Osteocyte (in vitro differentiated cells): ENCODE measurements at regions not wholly inside any gene's neighbourhood (a gene's known extent, or its start where the extent isn't known, plus 50 kb on each side); places are given as distances from the start of the nearest gene placed in this dataset.

Experiments used
- DNase-seq: peaks from one replicate; pipeline ENCODE4 v3.0.0; 2021; ENCODE audit warnings: mixed read lengths; ENCODE audit not compliant: unreplicated experiment; ENCODE audit errors: extremely low spot score
- H3K27ac Mint-ChIP-seq: one replicate; pipeline ENCODE4 v1.8.0; 2021; ENCODE audit warnings: mild to moderate bottlenecking, mixed read lengths; ENCODE audit not compliant: unreplicated experiment
- H3K27me3 Mint-ChIP-seq: one replicate; pipeline ENCODE4 v1.8.0; 2021; ENCODE audit warnings: mixed read lengths; ENCODE audit not compliant: unreplicated experiment
- H3K36me3 Mint-ChIP-seq: one replicate; pipeline ENCODE4 v1.8.0; 2021; ENCODE audit warnings: mixed read lengths; ENCODE audit not compliant: unreplicated experiment
- H3K4me1 Mint-ChIP-seq: one replicate; pipeline ENCODE4 v1.8.0; 2021; ENCODE audit warnings: mixed read lengths; ENCODE audit not compliant: unreplicated experiment
- H3K4me3 Mint-ChIP-seq: one replicate; pipeline ENCODE4 v1.8.0; 2021; ENCODE audit warnings: mild to moderate bottlenecking, moderate library complexity, mixed read lengths; ENCODE audit not compliant: unreplicated experiment
- H3K9me3 Mint-ChIP-seq: one replicate; pipeline ENCODE4 v1.8.0; 2021; ENCODE audit warnings: mixed read lengths; ENCODE audit not compliant: unreplicated experiment
- TF ChIP-seq, protein P1 (sequence below): fragments of 200-600 bp; sonication (generic); IDR thresholded peaks from 2 replicates; pipeline ENCODE4 v1.5.0; 2021; ENCODE audit warnings: antibody characterized with exemption, mild to moderate bottlenecking, moderate library complexity

DNA sequence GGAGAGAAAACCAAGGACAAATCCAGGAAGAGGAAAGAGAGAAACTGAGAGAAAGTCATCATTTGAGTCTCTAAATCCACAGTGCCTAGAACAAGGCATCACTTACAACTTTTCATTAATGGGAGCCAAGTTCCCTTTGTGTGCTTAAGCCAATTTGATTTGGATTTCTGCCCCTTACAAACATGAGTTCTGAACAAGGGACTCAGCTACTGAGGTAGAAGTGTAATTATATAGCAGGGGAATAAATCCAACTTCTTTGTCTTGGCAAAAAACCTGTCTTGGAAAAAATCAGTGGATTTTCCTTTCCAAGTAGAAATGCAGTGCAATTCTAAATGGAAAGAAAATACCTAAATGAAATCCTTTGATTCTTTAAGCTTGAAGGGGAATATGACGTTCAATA is 307.2 kb upstream of the CNTN3 start:
- Mint-ChIP-seq H3K27ac (no peak overlapping the region), H3K27me3 (no peaks in the 10 kb centered on the region), H3K4me1 (no peaks in the 10 kb centered on the region)

DNA sequence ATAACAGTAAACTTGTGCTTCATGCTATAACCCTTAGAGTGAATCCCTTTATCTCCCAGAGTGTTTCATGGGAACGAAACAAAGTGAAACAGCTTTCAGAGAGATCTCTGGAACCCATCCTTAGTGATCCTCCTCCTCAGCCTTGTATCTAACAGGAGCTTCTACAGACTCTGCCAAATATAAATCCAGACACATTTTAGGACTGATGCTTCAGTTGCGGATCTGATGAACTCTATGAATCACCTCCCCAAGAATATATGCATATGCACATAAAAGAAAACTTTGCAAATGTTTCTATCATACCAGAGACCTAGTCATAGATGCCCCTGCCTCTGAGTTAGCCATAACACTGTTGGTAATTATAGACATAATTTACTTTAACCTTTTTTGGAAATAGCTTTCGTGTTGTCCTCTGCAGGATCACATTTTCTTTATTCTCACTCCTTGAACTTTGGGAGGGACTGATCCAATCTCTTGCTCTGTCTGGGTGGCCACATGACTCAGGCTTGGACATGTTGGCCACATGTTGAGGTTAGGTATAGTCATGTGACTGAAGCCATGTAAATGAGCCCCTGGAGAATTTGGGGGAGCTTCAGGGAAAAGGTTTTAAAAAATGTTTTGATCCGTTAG is 306.4 kb upstream of the CNTN3 start:
- Mint-ChIP-seq H3K27ac (no peak overlapping the region), H3K9me3 (no peaks in the 10 kb centered on the region), H3K36me3 (no peaks in the 10 kb centered on the region), H3K4me3 (no peak overlapping the region), H3K27me3 (no peaks in the 10 kb centered on the region), H3K4me1 (no peaks in the 10 kb centered on the region)
- TF ChIP-seq, protein P1, sequence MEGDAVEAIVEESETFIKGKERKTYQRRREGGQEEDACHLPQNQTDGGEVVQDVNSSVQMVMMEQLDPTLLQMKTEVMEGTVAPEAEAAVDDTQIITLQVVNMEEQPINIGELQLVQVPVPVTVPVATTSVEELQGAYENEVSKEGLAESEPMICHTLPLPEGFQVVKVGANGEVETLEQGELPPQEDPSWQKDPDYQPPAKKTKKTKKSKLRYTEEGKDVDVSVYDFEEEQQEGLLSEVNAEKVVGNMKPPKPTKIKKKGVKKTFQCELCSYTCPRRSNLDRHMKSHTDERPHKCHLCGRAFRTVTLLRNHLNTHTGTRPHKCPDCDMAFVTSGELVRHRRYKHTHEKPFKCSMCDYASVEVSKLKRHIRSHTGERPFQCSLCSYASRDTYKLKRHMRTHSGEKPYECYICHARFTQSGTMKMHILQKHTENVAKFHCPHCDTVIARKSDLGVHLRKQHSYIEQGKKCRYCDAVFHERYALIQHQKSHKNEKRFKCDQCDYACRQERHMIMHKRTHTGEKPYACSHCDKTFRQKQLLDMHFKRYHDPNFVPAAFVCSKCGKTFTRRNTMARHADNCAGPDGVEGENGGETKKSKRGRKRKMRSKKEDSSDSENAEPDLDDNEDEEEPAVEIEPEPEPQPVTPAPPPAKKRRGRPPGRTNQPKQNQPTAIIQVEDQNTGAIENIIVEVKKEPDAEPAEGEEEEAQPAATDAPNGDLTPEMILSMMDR: no peak
- no peak for DNase-seq

More for the DNA sequence above, 307.2 kb upstream of the CNTN3 start:
- TF ChIP-seq, protein P1: no peak
- no peak for DNase-seq
- no peaks in the 10 kb centered on the region for H3K36me3 Mint-ChIP-seq
- no peaks in the 10 kb centered on the region for H3K9me3 Mint-ChIP-seq
- no peak overlapping the region for H3K4me3 Mint-ChIP-seq

DNA sequence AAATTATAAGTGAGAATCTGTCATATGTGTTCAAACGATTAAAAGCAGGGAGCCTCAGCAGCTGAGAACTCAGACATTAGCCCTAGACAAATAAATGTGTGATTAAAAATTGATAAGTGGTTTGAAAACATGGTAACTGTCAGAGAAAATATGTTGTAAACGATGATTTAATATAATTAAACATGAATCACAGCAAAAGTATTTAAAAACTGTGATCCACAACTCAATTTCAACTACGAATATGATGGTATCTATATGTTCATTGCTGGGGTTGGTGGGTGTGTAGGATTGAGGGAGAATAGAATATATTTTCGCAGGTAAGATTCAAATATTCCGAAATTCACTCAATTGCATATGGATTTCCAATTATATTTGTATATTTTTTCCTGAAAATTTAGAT is 302.2 kb upstream of the CNTN3 start:
- H3K9me3 Mint-ChIP-seq: no peaks in the 10 kb centered on the region
- TF ChIP-seq, protein P1: no peak
- H3K4me1 Mint-ChIP-seq: no peaks in the 10 kb centered on the region
- H3K36me3 Mint-ChIP-seq: no peaks in the 10 kb centered on the region
- H3K27ac Mint-ChIP-seq: no peak overlapping the region
- H3K27me3 Mint-ChIP-seq: no peaks in the 10 kb centered on the region
- H3K4me3 Mint-ChIP-seq: no peak overlapping the region
- no peak for DNase-seq

DNA sequence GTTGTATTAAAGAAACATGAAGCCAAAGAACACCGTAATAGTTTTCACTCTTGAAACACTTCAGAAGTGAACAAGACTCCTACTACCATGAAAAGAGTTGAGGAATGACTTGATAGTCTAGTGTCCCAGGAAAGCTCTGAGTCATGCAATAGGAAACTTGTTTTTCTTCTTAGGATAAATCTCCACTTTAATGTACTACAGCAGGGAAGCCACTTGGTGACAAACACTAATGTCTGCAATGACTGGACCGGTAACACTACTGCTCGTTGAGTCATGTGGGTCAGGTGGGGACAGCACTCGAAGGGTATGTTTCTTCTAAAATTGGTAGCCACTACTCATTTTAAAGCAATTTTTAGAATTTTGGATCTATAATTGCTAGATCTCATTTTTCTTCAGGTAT is 291.7 kb upstream of the CNTN3 start:
- Mint-ChIP-seq H3K4me1 (no peaks in the 10 kb centered on the region), H3K27me3 (no peaks in the 10 kb centered on the region), H3K4me3 (no peak overlapping the region), H3K36me3 (no peaks in the 10 kb centered on the region), H3K27ac (no peak overlapping the region), H3K9me3 (peaks cover 13% of the 10 kb centered on the region)
- no peak for DNase-seq
- TF ChIP-seq, protein P1: no peak

DNA sequence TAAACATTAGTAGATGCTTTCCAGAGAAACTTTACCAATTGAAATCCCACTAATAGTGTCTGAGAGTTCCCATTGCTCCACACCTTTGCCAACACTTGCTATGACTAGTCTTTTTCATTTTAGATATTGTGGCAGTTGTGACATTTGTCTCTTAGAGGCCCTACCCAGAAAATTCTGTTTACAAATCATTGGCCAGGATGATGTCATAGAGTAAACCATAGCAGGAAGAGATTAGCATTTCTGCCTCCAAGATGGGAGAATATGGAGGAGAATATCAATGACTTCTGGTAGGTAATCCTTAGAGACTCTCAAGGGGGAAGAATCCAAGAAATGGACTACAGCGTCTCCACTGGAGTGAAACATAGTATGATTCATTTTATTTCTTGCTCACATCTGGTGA is 291.0 kb upstream of the CNTN3 start:
- no peak for DNase-seq
- H3K4me1 Mint-ChIP-seq: no peaks in the 10 kb centered on the region
- no peaks in the 10 kb centered on the region for H3K36me3 Mint-ChIP-seq
- peaks cover 13% of the 10 kb centered on the region for H3K9me3 Mint-ChIP-seq
- H3K4me3 Mint-ChIP-seq: no peak overlapping the region
- H3K27me3 Mint-ChIP-seq: no peaks in the 10 kb centered on the region
- H3K27ac Mint-ChIP-seq: no peak overlapping the region
- TF ChIP-seq, protein P1: no peak
